GM18519 (cell line): ENCODE measurements at regions not wholly inside any gene's neighbourhood (a gene's known extent, or its start where the extent isn't known, plus 50 kb on each side); places are given as distances from the start of the nearest gene placed in this dataset.

Source experiments
- ATAC-seq: cut with Tn5 transposase; IDR thresholded peaks from one replicate; pipeline ENCODE4 v1.9.1; 2021; ENCODE audit warnings: mild to moderate bottlenecking, moderate library complexity; ENCODE audit not compliant: unreplicated experiment, low FRiP score

GRCh38 chr5:85769347-85769746 is 848.4 kb upstream of the COX7C start:
- no peak for ATAC-seq

GRCh38 chr5:85784746-85785145 is 833.0 kb upstream of the COX7C start:
- ATAC-seq = no peak

DNA sequence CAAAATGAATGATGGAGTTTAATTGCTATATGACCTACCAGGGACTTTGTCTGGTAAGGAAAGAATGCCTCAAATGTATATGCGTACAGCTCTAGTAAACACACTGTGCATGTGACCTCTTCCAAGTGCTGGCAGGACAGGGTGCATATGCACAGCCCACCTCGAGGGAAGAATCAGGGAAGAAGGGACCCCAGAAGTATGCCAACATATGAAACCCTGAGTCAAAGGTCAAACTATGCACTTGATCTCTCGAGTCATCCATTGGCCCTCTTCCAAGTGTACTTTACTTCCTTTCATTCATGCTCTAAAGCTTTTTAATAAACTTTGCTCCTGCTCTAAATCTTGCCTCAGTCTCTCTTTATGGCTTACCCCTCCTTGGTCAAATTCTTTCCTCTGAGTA is 804.6 kb upstream of the COX7C start:
- ATAC-seq = no peak

GRCh38 chr5:85814596-85814995 is 803.1 kb upstream of the COX7C start:
- no peak for ATAC-seq

GRCh38 chr5:85823462-85824426 is 794.0 kb upstream of the COX7C start:
- ATAC-seq = no peak

- no peak for ATAC-seq
These were observed 779.0 kb upstream of the COX7C start for GRCh38 chr5:85838781-85839180.

DNA sequence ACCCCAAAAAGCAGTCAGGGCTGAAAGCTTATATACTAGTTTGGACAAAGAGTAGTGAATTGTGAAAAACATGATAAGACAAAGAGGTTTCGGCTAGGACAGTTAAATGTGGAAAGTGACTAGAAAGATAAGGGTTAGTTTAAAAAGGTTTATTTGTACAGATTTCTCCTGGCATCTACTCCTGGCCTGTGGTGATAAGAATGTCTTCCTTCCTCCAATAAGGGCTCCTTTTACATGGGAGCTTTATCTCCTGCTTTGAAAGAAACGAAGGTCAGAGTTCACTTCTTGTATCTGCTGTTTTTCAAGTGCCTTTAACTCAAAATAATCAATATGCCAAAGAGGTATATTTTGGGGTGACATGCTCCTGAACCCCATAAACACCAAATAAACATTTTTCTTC is 776.1 kb upstream of the COX7C start:
- no peak for ATAC-seq

DNA sequence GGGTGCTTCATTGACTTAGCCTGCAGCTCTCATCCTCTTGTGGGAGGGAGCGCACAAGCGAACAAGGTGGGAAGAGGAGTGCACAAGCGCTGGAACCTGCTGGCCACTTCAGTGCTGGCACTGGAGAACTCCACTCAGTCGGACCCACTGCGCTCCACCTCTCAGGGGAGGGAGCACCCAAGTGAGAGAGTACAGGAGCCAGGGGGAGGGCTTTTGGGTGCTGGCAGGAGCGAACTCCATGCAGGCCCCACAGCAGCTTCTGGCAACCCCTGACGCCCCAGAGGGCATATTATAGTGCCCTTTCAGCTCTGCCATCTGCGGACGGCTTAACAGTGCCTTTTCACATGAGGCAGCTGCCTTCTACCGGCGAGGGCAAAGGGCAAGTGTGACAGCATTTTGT is 774.2 kb upstream of the COX7C start:
- ATAC-seq = no peak

GRCh38 chr5:85849411-85849810 is 768.3 kb upstream of the COX7C start:
- no peak for ATAC-seq

- no peak for ATAC-seq
These were observed 752.4 kb upstream of the COX7C start for GRCh38 chr5:85865296-85865695.

GRCh38 chr5:85868070-85868469 is 749.7 kb upstream of the COX7C start:
- no peak for ATAC-seq

- no peak for ATAC-seq
These were observed 723.7 kb upstream of the COX7C start for GRCh38 chr5:85893996-85894395.

DNA sequence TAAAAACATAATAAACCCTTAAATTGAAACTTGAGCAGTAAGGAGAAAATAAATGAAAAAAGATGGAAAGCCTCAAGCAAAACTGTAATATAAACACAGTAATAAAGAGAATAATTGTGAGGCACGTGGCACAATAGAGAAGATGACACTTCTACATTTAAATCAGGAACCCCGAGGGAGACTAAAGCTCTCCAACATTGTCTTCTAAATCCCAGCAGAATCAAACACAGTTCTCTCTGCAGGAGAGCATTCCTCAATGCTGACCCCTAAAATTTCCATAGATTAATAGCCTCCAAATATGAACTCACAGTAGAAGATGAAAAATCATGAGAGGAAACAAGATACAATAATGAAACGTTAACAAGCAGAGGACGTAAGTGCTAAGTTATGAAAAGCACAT is 721.2 kb upstream of the COX7C start:
- ATAC-seq = no peak

GRCh38 chr5:85906460-85906859 is 711.3 kb upstream of the COX7C start:
- ATAC-seq = no peak

DNA sequence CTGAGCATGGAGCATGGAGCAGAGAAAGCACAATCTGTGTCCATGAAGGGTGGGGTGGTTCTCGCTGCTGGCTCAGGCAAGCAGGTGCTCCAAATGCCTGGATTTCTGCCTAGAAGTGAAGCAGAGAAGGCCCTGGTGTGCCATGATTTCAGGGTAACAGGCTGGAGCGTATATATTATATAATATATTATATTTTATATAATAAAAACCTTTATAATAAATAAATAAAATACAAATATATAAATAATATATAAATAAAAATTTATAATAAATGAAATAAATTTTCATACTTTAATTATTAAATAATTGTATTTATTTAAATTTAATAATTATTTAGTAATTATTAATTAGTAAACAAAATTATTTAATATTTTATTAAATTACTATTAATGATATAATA is 707.4 kb upstream of the COX7C start:
- no peak for ATAC-seq

DNA sequence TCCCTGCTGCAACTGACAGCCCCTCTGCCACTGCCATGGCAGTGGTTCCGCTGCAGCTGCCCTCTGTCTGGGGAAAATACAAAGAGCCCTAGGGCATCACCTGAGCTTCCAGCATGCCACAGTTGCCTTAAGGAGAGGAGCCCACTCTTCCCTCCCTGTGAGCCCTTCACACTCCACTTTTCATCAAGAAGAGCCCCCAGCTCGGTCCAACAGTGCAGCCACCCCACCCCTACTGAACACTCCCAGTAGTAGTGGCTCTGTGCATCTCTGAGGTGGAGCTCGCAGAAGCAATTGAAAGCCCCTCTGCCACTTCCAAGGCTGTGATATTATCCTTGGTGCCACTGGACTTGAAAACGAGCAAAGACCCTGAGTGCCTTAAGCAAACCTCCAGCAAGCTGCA is 696.8 kb upstream of the COX7C start:
- ATAC-seq = no peak

DNA sequence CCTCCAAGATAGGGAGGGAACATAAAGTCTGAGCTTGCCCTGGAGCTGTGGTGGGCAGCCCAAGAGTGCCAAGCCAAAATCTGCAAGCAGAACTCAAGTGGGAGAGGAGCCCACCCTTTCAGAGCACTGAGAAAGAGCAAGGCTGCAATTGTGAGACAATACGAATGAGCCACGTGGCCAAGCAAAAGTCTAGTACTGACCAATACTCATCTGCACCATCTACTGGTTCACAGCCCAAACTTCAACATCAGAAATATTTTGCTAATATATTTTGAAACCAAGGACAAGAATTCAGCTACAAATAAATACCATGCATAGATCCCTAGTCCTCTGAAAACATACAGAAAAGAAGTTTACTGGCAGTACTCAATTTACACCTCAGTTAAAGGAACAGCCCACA is 696.2 kb upstream of the COX7C start:
- no peak for ATAC-seq

DNA sequence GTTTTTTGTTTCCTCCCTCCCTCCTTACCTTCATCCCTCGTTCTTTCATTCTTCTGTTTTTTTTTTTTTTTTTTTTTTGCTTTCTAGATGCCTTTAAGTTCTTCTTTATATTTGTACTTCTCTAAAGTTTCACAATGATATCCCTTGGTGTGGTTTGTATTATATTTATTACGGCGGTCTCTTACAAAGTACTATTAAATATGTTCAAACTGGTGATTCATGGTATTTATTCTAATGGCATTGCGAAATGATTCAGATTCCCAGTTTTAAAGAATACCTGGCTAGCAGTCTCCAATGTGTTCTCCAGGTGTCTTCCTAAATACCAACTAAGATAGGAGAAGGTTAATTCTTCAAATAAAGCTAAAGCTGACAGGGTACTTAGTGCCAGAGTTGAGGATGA is 690.1 kb upstream of the COX7C start:
- no peak for ATAC-seq

DNA sequence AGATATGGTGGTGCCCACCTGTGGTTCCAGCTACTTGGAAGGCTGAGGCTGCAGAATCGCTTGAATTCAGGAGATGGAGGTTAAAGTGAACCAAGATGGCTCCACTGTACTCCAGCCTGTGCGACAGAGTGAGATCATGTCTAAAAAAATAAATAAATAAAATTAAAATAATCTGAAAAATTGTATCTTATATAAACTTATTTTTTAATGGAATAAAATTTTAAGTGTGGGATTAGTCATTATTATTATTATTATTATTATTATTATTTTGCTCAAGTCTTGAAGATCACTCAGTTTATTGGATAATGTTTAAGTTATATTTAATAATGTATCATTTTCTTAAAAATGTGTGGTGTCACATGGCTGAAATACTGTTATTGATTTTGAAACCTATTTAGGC is 688.0 kb upstream of the COX7C start:
- no peak for ATAC-seq

GRCh38 chr5:85931220-85931619 is 686.5 kb upstream of the COX7C start:
- no peak for ATAC-seq

- ATAC-seq = no peak
These were observed 679.5 kb upstream of the COX7C start for GRCh38 chr5:85938201-85938600.

DNA sequence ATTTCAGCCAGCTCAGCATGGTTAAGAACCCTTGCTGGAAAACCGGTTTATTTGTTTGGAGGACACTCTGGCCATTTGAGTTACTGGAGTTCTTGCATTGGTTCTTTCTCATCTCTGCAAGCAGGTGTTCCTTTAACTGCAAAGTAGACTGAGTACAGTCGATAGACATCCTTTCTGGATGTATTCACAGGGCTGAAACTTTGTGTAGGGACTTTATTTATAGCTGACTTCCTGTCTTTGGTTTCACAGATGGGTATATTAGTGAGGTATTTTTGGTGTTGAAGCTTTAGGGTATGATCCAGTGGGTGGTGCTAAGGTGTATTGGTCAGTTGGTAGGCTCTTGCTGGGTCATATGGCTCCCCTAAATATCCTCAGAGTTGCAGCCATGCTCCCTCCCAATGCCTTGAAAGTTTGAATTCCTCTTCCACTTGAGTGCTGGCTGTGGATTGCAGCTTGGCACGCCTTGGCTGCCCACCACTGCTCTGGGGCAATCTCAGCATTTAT is 666.0 kb upstream of the COX7C start:
- no peak for ATAC-seq
